Tibial artery (tissue), 4 donors: ENCODE measurements at regions not wholly inside any gene's neighbourhood (a gene's known extent, or its start where the extent isn't known, plus 50 kb on each side); places are given as distances from the start of the nearest gene placed in this dataset.

Experiments
- DNase-seq, 2 donors: peaks; one replicate each; pipeline ENCODE4 v3.0.0-alpha.2; 2019
- H3K27ac ChIP-seq, 2 donors: fragments of 200-600 bp; sonication (generic) in 1 of 2; 1 replicate in 1 of 2; 2 replicates in 1 of 2; pipeline ENCODE4 v1.5.1; 2018 to 2019; ENCODE audit warnings: mild to moderate bottlenecking in 1 of 2
- H3K27me3 ChIP-seq, 2 donors: fragments of 200-600 bp; sonication (generic) in 1 of 2; one replicate each; pipeline versions ENCODE4 v1.5.1 to v1.6.0; 2016 to 2019
- H3K36me3 ChIP-seq, 3 donors: fragments of 200-600 bp; sonication (generic) in 2 of 3; one replicate each; pipeline ENCODE4 v1.5.1; 2016 to 2019; ENCODE audit warnings: mild to moderate bottlenecking in 2 of 3
- H3K4me1 ChIP-seq, 4 donors: fragments of 200-600 bp; sonication (generic) in 2 of 4; 1 replicate in 3 of 4; 2 replicates in 1 of 4; pipeline ENCODE4 v1.5.1; 2016 to 2019
- H3K4me3 ChIP-seq, 2 donors: fragments of 200-600 bp; sonication (generic) in 1 of 2; 1 replicate in 1 of 2; 2 replicates in 1 of 2; pipeline ENCODE4 v1.5.1; 2018 to 2019; ENCODE audit warnings: mild to moderate bottlenecking in 2 of 2
- H3K9me3 ChIP-seq, 3 donors: fragments of 200-600 bp; sonication (generic) in 1 of 3; one replicate each; pipeline ENCODE4 v1.5.1; 2016 to 2019
- CTCF ChIP-seq, 2 experiments: fragments of 200-600 bp in 1 of 2; fragments of 450-650 bp in 1 of 2; IDR thresholded peaks; one replicate each; pipeline ENCODE4 v1.5.1; 2017 to 2019; ENCODE audit warnings: antibody characterized with exemption in 2 of 2, mild to moderate bottlenecking in 1 of 2, moderate library complexity in 1 of 2
- intact Hi-C: fragments of 100-400 bp; cut with DNase I; formaldehyde crosslinking; loops from one replicate; pipeline ENCODE4 v1.15.0; 2023; ENCODE audit warnings: low total_unique reads

GRCh38 chr13:40306817-40307216 lies 359.6 kb downstream of the FOXO1 start:
- H3K9me3 ChIP-seq = no peaks in the 10 kb centered on the region
- H3K4me1 ChIP-seq = no peaks in the 10 kb centered on the region
- DNase-seq = no peak
- H3K27me3 ChIP-seq = no peaks in the 10 kb centered on the region
- no peaks in the 10 kb centered on the region for H3K36me3 ChIP-seq
- H3K27ac ChIP-seq = no peak overlapping the region
- H3K4me3 ChIP-seq = no peak overlapping the region
- TF ChIP-seq CTCF (IDR thresholded peaks at IDR 0.05) = no peak
- intact Hi-C loops = no loop called here

- DNase-seq = no peak
- no peak for TF ChIP-seq CTCF (IDR thresholded peaks at IDR 0.05)
- intact Hi-C loops = no loop called here
- H3K4me3 ChIP-seq = no peak overlapping the region
- H3K36me3 ChIP-seq = no peaks in the 10 kb centered on the region
- no peaks in the 10 kb centered on the region for H3K9me3 ChIP-seq
- no peaks in the 10 kb centered on the region for H3K4me1 ChIP-seq
- H3K27me3 ChIP-seq = no peaks in the 10 kb centered on the region
- H3K27ac ChIP-seq = no peak overlapping the region
Measured at GRCh38 chr13:40309881-40310280, 356.6 kb downstream of the FOXO1 start.

- no peak for TF ChIP-seq CTCF (IDR thresholded peaks at IDR 0.05)
- intact Hi-C loops = no loop called here
- H3K9me3 ChIP-seq = no peaks in the 10 kb centered on the region
- no peaks in the 10 kb centered on the region for H3K27me3 ChIP-seq
- no peak for DNase-seq
- no peaks in the 10 kb centered on the region for H3K4me1 ChIP-seq
- H3K4me3 ChIP-seq = no peak overlapping the region
- H3K27ac ChIP-seq = no peak overlapping the region
- H3K36me3 ChIP-seq = no peaks in the 10 kb centered on the region
Measured at GRCh38 chr13:40311356-40312101, 354.9 kb downstream of the FOXO1 start.

GRCh38 chr13:40313269-40314200 lies 352.9 kb downstream of the FOXO1 start:
- no peak for TF ChIP-seq CTCF (IDR thresholded peaks at IDR 0.05)
- no peaks in the 10 kb centered on the region for H3K36me3 ChIP-seq
- intact Hi-C loops = no loop called here
- no peak for DNase-seq
- no peak overlapping the region for H3K27ac ChIP-seq
- no peak overlapping the region for H3K4me3 ChIP-seq
- no peaks in the 10 kb centered on the region for H3K9me3 ChIP-seq
- no peaks in the 10 kb centered on the region for H3K4me1 ChIP-seq
- H3K27me3 ChIP-seq = no peaks in the 10 kb centered on the region

GRCh38 chr13:40315416-40316064 lies 350.9 kb downstream of the FOXO1 start:
- Histone ChIP-seq H3K27me3 (no peaks in the 10 kb centered on the region), H3K9me3 (no peaks in the 10 kb centered on the region), H3K27ac (no peak overlapping the region), H3K4me3 (no peak overlapping the region), H3K4me1 (no peaks in the 10 kb centered on the region), H3K36me3 (no peaks in the 10 kb centered on the region)
- intact Hi-C loops = no loop called here
- TF ChIP-seq CTCF (IDR thresholded peaks at IDR 0.05) = no peak
- no peak for DNase-seq
